Pancreas (tissue), 10 donors: ENCODE measurements at regions not wholly inside any gene's neighbourhood (a gene's known extent, or its start where the extent isn't known, plus 50 kb on each side); places are given as distances from the start of the nearest gene placed in this dataset.

Source experiments
- ATAC-seq, 4 donors: fragments of 200-7000 bp; cut with Tn5 transposase; one replicate each; pipeline versions ENCODE4 v1.8.0 to v1.9.1; 2020; ENCODE audit warnings: mild to moderate bottlenecking in 4 of 4, moderate library complexity in 4 of 4
- DNase-seq, 6 donors: peaks; one replicate each; pipeline ENCODE4 v3.0.0-alpha.2; 2020
- FAIRE-seq: peaks from 2 replicates; lab custom pipeline; 2012; peaks lifted over from hg19 to GRCh38; lab: Jason Lieb, UNC
- H3K27ac ChIP-seq, 4 donors: fragments of 200-600 bp; sonication (generic); 1 replicate in 3 of 4; 2 replicates in 1 of 4; pipeline versions ENCODE4 v1.5.0 to v1.8.0; 2020
- H3K27me3 ChIP-seq, 4 donors: fragments of 200-600 bp; one replicate each; pipeline ENCODE4 v1.8.0; 2021
- H3K36me3 ChIP-seq, 3 donors: fragments of 200-600 bp; sonication (generic) in 1 of 3; one replicate each; pipeline versions ENCODE4 v1.5.0 to v1.8.0; 2020 to 2021
- H3K4me1 ChIP-seq, 3 donors: fragments of 200-600 bp; one replicate each; pipeline ENCODE4 v1.8.0; 2021
- H3K4me3 ChIP-seq, 4 donors: fragments of 200-600 bp; sonication (generic) in 2 of 4; one replicate each; pipeline versions ENCODE4 v1.5.0 to v1.8.0; 2020 to 2021
- H3K9me3 ChIP-seq, 4 donors: fragments of 200-600 bp; one replicate each; pipeline ENCODE4 v1.8.0; 2021
- CTCF ChIP-seq, 4 donors: fragments of 200-600 bp; sonication (generic) in 3 of 4; IDR thresholded peaks; one replicate each; pipeline versions ENCODE4 v1.5.0 to v1.8.0; 2021; ENCODE audit warnings: antibody characterized with exemption in 4 of 4
- WGBS, 2 donors: extraction: QIAGEN DNeasy Blood & Tissue Kit; methylation state at CpG; one replicate each; pipeline ENCODE4 v1.1.7; 2013; 5-methylcytosine and 5-hydroxymethylcytosine counted together
- intact Hi-C, 3 donors: fragments of 100-400 bp; cut with DNase I; formaldehyde crosslinking; loops; one replicate each; pipeline versions ENCODE4 v1.11.1 to v1.14.2; 2022
- donor health status: healthy with polysubstance abuse.
- donor health status: DM: no; HTN: no; CAD: no; lungs with moderate emphysema.
- donor health status: DM: no; HTN: no; CAD: no.
- donor health status: control.
- donor health status: control.
- donor health status: Bipolar disorder and iron deficiency.
- donor health status: DM: yes; HTN: yes; CAD: no.
- donor health status: DM: no; HTN: no; CAD: no.
- donor health status: DM: no; HTN: no; CAD: no.
- donor health status: DM: yes; HTN: yes; CAD: no.

- no peak for TF ChIP-seq CTCF (IDR thresholded peaks at IDR 0.05)
- DNase-seq (no peak), ATAC-seq (no peak), FAIRE-seq (no peak)
- 54 to 67% methylated on average over 4 of the region's 4 CpGs for WGBS, 2 donors
- Histone ChIP-seq H3K4me1 (no peaks in the 10 kb centered on the region), H3K36me3 (no peaks in the 10 kb centered on the region), H3K27me3 (no peaks in the 10 kb centered on the region), H3K27ac (no peak overlapping the region), H3K4me3 (no peak overlapping the region), H3K9me3 (no peaks in the 10 kb centered on the region)
- intact Hi-C loops, result no loop called here
Measured at GRCh38 chr18:27556741-27557140, 371.6 kb upstream of the CHST9 start.

- no peaks in the 10 kb centered on the region for H3K27me3 ChIP-seq
- FAIRE-seq (no peak), DNase-seq (no peak), ATAC-seq (no peak)
- no peak for TF ChIP-seq CTCF (IDR thresholded peaks at IDR 0.05)
- H3K36me3 ChIP-seq, result no peaks in the 10 kb centered on the region
- no peaks in the 10 kb centered on the region for H3K9me3 ChIP-seq
- WGBS, 2 donors, result 58 to 66% methylated on average over 6 of the region's 6 CpGs
- intact Hi-C loops, result no loop called here
- no peak overlapping the region for H3K27ac ChIP-seq
- H3K4me1 ChIP-seq, result no peaks in the 10 kb centered on the region
- no peak overlapping the region for H3K4me3 ChIP-seq
Measured at GRCh38 chr18:27549335-27550039, 364.4 kb upstream of the CHST9 start.

GRCh38 chr18:27546991-27547390 lies 361.9 kb upstream of the CHST9 start:
- 68 to 84% methylated on average over 3 of the region's 3 CpGs for WGBS, 2 donors
- intact Hi-C loops, result no loop called here
- no peak for DNase-seq
- no peaks in the 10 kb centered on the region for H3K4me1 ChIP-seq
- TF ChIP-seq CTCF (IDR thresholded peaks at IDR 0.05), result no peak
- H3K4me3 ChIP-seq, result no peak overlapping the region
- no peak overlapping the region for H3K27ac ChIP-seq
- FAIRE-seq, result no peak
- no peak for ATAC-seq
- no peaks in the 10 kb centered on the region for H3K36me3 ChIP-seq
- no peaks in the 10 kb centered on the region for H3K9me3 ChIP-seq
- no peaks in the 10 kb centered on the region for H3K27me3 ChIP-seq

- FAIRE-seq, result no peak
- H3K27me3 ChIP-seq, result no peaks in the 10 kb centered on the region
- H3K27ac ChIP-seq, result no peak overlapping the region
- H3K9me3 ChIP-seq, result no peaks in the 10 kb centered on the region
- no peak overlapping the region for H3K4me3 ChIP-seq
- TF ChIP-seq CTCF (IDR thresholded peaks at IDR 0.05), result no peak
- H3K36me3 ChIP-seq, result no peaks in the 10 kb centered on the region
- no peaks in the 10 kb centered on the region for H3K4me1 ChIP-seq
- no peak for ATAC-seq
- DNase-seq, result no peak
- intact Hi-C loops, result no loop called here
Measured at GRCh38 chr18:27544206-27544605, 359.1 kb upstream of the CHST9 start.

GRCh38 chr18:27541293-27541692 lies 356.2 kb upstream of the CHST9 start:
- DNase-seq (no peak), FAIRE-seq (no peak), ATAC-seq (no peak)
- intact Hi-C loops, result no loop called here
- no peaks in the 10 kb centered on the region for H3K9me3 ChIP-seq
- H3K27ac ChIP-seq, result no peak overlapping the region
- H3K27me3 ChIP-seq, result no peaks in the 10 kb centered on the region
- H3K36me3 ChIP-seq, result no peaks in the 10 kb centered on the region
- TF ChIP-seq CTCF (IDR thresholded peaks at IDR 0.05), result no peak
- 66 to 68% methylated on average over 3 of the region's 3 CpGs for WGBS, 2 donors
- H3K4me3 ChIP-seq, result no peak overlapping the region
- no peaks in the 10 kb centered on the region for H3K4me1 ChIP-seq
